ENCODE measurements at regions not wholly inside any gene's neighbourhood (a gene's known extent, or its start where the extent isn't known, plus 50 kb on each side); places are given as distances from the start of the nearest gene placed in this dataset.

DNA sequence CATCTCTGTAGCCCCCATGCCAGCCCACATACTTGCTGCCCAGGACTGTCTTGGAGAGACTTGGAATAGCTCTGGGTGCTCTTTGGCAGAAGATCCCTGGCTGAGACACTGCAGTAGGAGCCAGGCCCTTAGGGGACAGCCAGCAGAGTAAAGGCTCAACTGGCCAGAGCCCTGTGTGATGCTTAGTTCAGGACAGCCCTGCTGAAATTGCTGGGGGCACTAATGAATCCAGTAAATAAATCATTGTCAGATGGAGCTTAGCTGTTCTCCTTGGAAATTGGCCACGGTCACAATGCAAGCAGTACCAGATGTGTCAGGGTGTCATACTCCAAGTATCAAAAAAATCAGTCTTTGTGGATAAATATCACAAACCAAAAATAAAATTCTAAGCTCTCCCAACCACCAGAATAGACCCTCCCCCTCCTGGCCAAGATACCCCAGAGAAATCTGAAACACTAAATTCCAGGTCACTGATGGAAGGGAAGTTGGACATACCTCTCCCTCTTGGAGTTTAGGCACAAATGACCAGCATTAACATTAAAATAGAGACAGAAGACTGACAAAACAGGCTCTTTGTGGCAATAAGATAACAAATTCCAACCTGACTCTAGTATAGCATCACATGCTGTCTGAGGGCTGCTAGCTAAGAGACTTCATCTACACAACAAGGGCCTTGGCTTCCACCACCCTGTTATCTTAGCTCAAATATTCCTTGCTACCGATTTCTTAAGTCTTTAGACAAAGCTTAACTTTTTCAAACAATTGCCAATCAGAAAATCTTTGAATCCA, 83.2 kb upstream of the DNAH14 start:
- DNase-seq (ENCODE audit: low read depth), result no peak

DNA sequence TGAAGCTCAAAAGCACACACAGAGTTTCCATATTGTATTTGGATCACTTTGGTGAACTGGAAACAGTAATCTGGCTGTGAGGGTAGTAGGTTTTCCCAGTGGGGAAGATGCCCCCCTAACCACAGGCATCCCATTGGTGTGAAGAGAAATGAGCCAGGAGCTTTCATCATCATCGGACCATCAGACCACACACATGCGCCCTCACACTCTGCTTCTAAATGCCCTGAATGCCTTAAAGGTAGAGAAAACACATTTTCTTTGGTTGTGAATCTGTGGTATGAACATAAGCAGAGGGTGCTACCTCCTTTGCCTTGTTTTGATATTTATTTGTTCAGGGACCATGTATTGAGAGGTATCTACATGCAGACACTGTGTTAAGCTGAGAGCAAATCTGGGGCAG, 79.0 kb upstream of the DNAH14 start:
- no peak for DNase-seq (ENCODE audit: low read depth)

DNA sequence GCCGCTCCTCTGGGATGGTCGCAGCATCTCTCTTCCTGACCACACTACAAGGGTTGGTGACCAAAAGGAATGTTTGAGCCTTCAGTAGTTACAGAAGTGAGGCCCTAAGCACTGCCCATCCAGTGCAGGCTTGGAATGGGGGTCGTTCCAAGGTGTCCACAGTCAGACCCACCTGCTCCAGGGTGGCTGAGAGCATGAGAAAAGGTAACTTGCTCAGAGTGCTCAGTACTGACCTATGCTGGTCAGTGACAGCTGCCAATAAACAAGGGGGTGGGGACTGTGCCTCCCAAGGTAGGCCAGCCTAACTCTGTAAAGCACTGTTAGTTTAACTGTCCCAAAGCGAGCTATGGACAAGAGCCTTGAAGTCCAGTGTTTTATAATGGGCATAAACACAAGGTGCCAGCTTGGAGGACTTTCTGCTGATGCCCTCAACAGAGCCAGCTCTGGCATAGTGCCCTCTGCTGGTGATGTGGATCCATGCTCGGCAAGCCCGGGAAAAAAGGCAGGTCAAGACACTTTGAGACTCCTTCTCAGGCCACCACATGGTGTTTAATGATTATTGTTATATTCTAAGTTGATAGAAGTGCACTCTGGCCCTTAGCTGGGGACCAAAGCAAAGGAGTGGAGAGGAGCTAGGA, 78.1 kb upstream of the DNAH14 start:
- peak; percentile 28 for DNase-seq (ENCODE audit: low read depth)

DNA sequence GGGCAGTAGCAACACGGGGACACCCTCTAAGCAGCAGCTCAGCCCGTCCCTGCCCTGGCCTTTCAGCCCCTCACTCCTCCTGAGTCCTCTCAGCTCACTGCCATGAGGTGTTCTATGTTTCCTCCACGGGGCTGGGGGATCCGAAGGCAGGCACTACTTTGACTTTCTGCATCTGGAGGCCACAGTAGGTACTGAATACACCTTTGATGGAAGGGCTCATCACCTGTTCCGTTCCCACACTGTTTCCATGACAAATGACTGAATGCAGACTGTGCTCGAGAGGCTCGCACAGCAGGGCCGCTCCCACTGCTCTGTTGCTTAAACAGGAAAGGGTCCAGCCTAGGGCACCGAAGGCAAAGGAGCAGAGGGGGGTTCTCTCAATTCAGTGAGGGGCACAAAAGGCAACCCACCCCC, 77.6 kb upstream of the DNAH14 start:
- DNase-seq (ENCODE audit: low read depth), result no peak

DNA sequence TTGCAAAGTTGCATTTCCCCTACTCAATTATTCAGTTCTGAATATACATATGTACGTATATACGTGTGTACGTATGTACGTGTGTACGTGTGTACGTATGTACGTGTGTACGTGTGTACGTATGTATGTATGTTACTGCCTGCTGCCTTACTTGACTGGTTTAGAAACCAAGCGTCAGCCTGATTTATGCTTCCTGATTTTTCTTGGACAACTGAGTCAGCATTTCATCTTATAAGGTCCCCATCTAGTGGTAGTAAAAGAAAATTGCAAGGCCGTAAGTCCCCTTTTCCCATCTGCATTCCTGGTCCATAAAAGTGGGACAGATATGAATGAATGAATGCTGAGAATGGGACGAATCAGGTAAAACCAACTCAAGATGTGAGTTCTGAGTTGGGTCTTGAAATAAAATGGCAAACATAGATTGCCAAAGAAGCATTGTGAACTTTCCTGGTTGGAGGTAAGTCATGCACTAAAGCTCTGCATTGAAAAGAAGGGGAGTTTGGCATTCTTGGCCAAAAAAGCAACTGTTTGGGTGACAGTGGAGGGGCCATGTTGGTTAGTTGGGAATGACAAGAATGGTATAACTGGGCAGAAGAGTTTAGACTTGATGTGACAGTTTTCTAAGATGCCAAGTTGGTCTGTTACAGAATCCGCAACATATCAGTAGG, 76.4 kb upstream of the DNAH14 start:
- no peak for DNase-seq (ENCODE audit: low read depth)

DNA sequence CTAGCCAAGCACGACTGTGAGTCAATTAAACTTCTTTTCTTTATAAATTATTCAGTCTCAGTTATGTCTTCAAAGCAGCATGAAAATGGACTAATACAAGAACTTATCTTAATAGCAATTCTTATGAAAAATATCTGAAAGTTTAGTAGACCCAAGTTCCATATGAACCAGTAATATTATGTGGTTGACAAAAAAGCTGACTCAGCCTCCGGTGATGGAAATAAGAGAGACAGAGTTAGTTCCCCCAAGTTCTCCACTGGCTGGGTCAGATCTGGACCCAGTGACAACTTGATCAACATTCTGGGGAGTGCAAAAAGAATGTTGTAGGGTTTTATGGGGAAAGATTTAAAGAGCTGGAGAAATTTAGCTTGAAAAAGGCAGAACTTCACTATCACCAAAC, 72.5 kb upstream of the DNAH14 start:
- no peak for DNase-seq (ENCODE audit: low read depth)

DNA sequence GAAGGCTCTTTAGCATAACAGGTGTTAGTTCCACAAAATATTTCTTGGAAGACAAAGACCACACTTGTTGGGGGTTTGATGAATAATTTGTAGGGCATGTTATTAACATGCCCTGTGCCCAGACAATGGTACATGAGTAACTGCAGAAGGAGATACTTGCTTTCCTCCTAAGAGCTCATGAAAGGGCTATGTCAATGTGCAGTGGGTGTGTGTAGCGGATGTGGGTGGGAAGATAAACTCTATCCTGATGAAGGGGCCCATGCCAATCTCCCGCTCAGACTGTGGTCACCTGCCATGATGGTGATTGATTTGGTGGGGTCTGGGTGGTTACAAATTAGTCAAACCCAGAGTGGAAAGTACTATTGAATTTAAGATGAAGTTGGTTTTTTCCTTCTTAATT, 69.8 kb upstream of the DNAH14 start:
- no peak for DNase-seq (ENCODE audit: low read depth)

DNA sequence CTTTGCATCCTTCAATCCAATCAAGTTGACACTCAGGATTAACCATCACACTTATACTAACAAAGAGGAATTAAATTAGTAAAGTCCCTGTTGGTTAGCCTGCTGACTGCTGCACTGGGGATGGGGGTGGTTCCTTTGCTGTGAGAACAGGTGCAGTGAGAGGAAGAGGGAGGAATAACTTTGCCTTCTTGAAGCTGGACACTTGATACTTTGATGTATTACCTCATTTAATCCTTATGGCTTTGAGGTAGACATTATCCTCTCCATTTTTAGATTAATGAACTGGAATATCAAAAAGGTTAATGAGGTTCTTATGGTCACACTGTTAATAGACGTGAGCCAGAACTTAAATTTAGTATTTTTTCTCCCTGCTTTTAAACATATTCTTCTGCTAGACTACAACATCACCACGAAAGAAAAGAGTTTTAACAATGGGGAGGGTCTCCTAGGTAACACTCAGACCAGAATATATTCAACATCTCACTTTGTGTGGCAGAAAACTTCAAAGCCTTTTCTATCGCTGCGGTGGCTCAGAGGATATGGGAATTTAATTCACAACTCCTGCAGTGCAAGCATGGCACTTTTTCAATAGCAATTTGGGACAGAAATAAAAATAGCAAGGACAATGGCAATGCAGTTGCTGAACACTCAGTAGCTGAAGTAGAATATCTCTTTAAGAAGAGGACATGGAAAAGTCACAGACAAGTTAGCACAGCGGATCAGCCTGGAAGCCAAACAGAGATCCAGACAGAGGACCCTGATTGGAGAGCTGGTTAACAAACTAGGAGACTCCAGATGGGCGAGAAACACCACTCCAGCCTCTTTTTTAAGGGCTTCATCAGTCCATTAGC, 68.8 kb upstream of the DNAH14 start:
- no peak for DNase-seq (ENCODE audit: low read depth)

DNA sequence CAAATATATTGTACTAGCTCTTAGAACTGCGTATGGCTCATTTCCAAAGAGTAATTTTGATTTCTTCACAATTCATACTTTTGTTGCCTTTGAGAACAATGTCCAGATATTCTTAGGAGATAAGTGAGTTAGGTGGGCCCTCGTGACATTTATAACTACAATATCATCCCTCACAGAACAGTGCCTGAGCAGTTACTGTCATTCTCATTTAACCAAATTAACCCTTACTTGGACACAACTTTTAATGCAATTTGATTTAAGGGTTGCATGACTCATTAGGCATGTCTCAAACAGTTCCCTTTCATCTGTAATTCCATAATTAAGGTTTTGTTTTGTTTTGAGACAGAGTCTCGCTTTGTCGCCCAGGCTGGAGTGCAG, 68.1 kb upstream of the DNAH14 start:
- no peak for DNase-seq (ENCODE audit: low read depth)

DNA sequence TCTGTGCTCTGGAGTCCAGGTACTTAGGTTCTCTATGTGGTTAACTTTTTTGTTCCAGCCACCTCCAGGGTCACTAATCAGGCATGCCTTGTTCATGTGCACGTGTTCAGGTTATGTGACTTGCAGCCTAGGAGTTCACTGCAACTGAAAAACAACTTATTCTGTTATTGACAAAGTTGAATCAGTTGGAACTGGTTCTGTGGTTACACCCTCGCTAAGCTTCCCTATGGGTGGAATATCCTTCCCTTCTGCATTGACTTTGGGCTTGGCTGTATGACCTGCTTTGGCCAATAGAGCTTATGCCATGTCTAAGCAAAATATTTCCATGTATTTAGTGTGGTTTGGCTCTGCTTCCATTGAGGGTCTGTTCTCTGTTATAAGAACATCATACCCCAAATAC, 66.0 kb upstream of the DNAH14 start:
- no peak for DNase-seq (ENCODE audit: low read depth)

DNA sequence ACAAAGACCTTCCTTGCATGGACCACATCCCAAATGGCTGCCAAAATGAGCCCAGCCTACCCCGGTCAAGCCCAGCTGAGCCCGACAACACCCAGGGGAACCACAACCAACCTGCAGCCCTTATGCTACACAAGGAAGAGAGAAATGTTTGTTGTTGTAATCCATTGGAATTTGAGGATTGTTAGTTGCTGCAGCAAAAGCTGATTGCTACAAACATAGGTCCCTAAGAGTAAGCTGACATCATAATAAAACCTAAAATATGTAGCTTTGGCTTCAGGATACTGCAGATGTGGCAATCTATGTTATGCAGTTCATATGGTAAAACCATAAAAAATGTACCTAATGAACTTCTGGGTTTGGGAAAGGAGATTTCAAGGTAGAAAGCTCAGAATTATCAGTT, 65.5 kb upstream of the DNAH14 start:
- no peak for DNase-seq (ENCODE audit: low read depth)

DNA sequence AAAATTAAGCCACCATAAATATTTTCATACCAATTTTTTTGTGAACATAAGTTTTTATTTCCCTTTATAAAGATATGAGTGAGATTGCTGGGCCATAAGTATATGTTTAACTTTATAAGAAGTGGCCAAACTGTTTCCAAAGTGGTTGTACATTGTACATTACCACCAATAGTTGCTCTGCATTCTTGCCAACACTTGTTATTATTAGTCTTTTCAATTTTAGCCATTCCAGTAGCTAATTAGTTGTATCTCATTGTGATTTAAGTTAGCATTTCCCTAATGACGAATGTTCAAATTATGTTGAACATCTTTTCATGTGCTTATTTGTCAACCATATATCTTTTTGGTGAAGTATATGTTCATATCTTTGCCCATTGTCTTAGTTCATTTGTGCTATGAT, 64.0 kb upstream of the DNAH14 start:
- DNase-seq (ENCODE audit: low read depth), result no peak

DNA sequence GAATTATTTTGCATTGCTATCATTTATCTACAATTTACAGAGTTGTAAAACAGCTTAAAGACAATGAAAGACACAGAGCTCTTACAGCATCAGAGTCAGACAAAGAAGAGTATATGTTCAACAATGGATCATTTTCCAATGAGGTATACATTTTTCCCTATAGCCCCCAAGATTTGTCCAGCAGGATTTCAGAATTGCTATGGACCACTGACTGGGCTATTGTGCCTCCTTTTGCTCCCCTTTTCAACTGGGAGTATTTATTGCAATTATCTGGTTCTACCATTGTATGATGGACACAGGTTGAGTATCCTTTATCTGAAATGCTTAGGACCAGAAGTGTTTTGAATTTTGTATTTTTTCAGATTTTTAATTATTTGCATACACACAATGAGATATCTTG, 62.5 kb upstream of the DNAH14 start:
- no peak for DNase-seq (ENCODE audit: low read depth)

DNA sequence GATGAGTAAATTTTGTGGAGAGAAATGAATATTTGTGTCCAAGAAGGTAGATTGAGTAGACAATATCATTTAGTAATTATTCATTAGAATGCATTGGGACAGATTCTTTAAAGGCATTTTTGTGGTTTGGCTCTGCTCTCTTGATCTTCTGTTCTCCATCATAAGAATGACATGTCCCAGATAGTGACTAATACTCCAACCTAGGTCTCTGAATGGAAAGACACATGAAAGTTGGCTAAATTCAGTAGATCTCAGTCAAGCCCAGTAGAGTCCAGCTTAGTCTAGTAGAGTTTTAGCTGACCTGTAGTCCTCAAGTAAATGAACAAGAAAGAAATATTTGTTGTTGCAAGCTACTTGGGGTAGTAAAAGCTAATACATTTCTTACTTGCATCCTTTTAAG, 61.8 kb upstream of the DNAH14 start:
- DNase-seq (ENCODE audit: low read depth), result no peak

DNA sequence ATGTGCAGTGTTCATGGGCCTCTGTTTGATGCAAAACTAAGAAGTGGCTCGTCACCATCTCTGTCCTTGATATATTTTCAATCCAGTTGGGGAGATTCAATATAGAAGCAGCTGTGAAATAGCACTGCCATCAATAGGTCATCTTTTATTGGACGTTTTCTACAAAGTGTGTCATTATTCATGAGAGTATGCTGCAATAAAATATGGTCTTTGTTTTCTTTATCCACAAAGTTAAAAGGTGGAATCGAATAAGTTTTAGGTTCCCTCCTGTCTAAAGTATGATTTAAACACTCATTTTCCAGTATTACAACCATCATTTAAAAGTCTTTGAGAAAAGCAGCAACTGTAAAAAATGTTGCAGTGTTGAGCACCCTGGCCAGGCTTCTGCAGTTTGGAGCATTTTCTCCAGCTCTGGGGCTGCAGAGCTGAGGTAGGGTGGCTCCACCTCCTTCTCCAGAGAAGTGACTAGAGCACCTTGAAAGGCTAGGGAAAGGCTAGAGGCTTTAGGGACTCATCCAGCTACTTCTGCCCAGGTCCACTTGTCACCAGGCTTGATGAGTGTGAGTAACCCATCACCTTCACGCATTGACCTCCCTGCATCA, 56.5 kb upstream of the DNAH14 start:
- DNase-seq (ENCODE audit: low read depth), result no peak

DNA sequence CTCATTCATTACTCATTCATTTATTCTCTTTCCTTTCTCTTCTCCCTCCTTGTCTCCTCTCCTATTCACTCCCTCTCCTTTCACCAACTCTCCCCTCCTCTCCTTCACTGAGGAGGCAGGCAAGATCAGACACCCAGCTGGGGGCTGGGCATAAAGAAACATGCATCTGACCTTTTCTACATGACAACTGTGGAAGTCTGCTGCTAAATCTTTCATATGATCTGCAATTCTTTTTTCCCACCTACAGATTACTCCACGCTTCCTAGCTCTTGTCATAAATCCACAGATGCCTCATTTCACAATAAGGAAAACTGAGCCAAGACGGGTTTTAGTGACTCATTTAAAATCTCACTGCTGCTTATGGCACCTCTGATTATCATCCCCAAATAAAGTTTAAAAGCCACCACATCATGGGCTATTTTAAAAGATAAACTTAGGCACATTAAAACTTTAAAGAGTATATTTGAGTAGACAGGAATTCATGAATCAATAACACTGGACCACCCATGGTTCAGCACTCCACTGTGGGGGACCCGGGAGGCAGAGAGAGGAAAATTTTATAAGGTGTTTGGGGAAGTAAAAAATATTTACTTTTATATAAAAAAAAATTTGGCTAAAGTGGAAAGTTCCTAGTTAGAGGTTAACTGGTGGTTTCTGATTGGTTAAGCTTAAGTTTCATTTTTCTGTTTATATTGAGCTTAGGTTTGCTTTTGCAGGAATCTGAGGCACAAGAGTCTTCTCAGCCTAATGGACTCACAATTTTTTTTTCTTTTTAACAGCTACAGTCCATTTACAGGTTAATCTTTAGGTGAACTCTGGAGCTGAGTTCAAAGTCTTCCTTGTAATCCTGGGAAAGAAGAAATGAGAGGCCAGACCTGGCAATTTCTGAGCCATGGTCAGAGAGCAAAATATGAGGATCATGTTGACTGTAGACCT, 55.8 kb upstream of the DNAH14 start:
- no peak for DNase-seq (ENCODE audit: low read depth)

DNA sequence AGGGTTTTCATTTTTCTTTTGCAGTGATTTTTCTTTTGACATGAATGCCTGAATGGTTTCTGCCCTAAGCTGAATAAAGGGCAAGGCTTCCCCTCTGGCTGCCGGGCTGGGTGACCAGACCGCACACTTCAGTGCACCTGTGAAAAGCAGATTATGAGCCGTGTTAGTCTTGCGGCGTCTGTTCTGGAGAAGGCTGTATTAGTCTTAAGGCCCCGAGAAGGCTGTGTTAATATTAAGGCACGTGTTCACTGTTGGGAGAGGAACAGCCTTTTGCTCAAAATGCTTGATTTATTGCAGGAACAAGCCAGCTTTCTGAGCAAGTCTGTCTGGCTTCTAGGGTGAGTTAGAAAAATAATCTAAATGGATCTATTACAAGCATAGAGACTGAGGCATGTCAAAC, 54.7 kb upstream of the DNAH14 start:
- DNase-seq (ENCODE audit: low read depth), result no peak

DNA sequence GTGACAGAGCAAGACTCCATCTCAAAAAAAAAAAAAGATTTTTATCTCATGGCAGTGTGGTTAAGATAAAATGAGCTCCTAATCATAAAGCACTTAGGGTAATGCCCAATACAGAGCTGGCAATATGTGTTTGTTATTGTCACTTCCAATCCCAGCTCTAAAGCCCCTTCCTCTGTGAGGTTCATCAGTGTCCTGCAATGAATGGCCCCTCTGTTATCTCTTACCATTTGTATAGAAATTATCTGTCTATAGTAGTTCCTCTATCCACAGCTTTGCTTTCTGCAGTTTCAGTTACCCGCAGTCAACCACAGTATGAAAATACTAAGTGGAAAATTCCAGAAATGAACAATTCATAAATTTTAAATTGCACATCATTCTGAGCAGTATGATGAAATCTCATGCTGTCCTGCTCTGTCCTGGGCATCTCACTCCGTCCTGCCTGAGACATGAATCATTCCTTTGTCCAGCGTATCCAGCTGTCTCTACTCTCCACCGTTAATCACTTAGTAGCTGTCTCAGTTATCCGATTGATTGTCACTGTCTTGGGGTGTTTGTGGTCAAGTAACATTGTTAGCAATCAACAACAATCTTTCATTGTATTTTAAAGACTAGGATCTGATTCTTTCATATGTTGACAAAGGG, 50.2 kb upstream of the DNAH14 start:
- DNase-seq (ENCODE audit: low read depth), result no peak
